Activated CD8-positive, alpha-beta T cell treated with anti-CD3 and anti-CD28 coated beads, Interleukin-2, amount 10 ng/mL, durations not matched to agents 7 days and 5 days (primary cell): ENCODE measurements at regions not wholly inside any gene's neighbourhood (a gene's known extent, or its start where the extent isn't known, plus 50 kb on each side); places are given as distances from the start of the nearest gene placed in this dataset.
"Not testable (repeated sequence)": the region's sequence is repeated elsewhere in the genome, so short reads cannot be mapped to it uniquely, and the experiment has no call there.

Experiments
- ATAC-seq: fragments of 150-1000 bp; cut with Tn5 transposase; one replicate; pipeline ENCODE4 v1.10.0; 2021; ENCODE audit warnings: moderate library complexity
- CTCF ChIA-PET: fragments of 350-600 bp; sonication (Branson Sonifier 250); formaldehyde crosslinking; loops from one replicate; lab custom pipeline; 2021; ENCODE audit warnings: antibody characterized with exemption; lab: Charles Lee
- POLR2A ChIA-PET: fragments of 350-600 bp; sonication (Branson Sonifier 250); formaldehyde crosslinking; loops from one replicate; lab custom pipeline; 2021; ENCODE audit warnings: antibody characterized with exemption; lab: Charles Lee
- DNase-seq: peaks from one replicate; pipeline ENCODE4 v3.0.0-alpha.2; 2020
- H3K27ac Mint-ChIP-seq: one replicate; pipeline ENCODE4 v1.8.0; 2021; ENCODE audit warnings: mild to moderate bottlenecking, mixed read lengths
- H3K27me3 Mint-ChIP-seq: one replicate; pipeline ENCODE4 v1.8.0; 2021; ENCODE audit warnings: low read depth, mixed read lengths
- H3K36me3 Mint-ChIP-seq: one replicate; pipeline ENCODE4 v1.8.0; 2021; ENCODE audit warnings: low read depth, mixed read lengths
- H3K4me1 Mint-ChIP-seq: one replicate; pipeline ENCODE4 v1.8.0; 2021; ENCODE audit warnings: low read depth, mixed read lengths
- H3K4me3 Mint-ChIP-seq: one replicate; pipeline ENCODE4 v1.8.0; 2021; ENCODE audit warnings: mild to moderate bottlenecking, mixed read lengths
- H3K9me3 Mint-ChIP-seq: one replicate; pipeline ENCODE4 v1.8.0; 2022; ENCODE audit warnings: mixed read lengths; ENCODE audit not compliant: insufficient read depth

GRCh38 chr3:150275941-150276340 is 132.2 kb upstream of the TSC22D2 start:
- Mint-ChIP-seq H3K36me3 (no peaks in the 10 kb centered on the region), H3K4me3 (no peak overlapping the region), H3K27me3 (peaks cover 1% of the 10 kb centered on the region), H3K4me1 (no peaks in the 10 kb centered on the region), H3K27ac (no peak overlapping the region), H3K9me3 (no peaks in the 10 kb centered on the region)
- ATAC-seq, result no peak
- ChIA-PET CTCF (no interaction called here), POLR2A (no interaction called here)
- DNase-seq, result no peak

- ATAC-seq, result no peak
- no peaks in the 10 kb centered on the region for H3K4me1 Mint-ChIP-seq
- no peak overlapping the region for H3K27ac Mint-ChIP-seq
- H3K36me3 Mint-ChIP-seq, result no peaks in the 10 kb centered on the region
- POLR2A ChIA-PET, result no interaction called here
- peaks cover 1% of the 10 kb centered on the region for H3K27me3 Mint-ChIP-seq
- DNase-seq, result no peak
- H3K4me3 Mint-ChIP-seq, result no peak overlapping the region
- no peaks in the 10 kb centered on the region for H3K9me3 Mint-ChIP-seq
- CTCF ChIA-PET, result no interaction called here
Observed at GRCh38 chr3:150274372-150274771, 133.7 kb upstream of the TSC22D2 start.

- no peak for DNase-seq
- Mint-ChIP-seq H3K27me3 (no peaks in the 10 kb centered on the region), H3K9me3 (no peaks in the 10 kb centered on the region), H3K36me3 (no peaks in the 10 kb centered on the region), H3K4me3 (no peak overlapping the region), H3K27ac (no peak overlapping the region), H3K4me1 (no peaks in the 10 kb centered on the region)
- ATAC-seq, result no peak
- ChIA-PET CTCF (no interaction called here), POLR2A (no interaction called here)
Observed at GRCh38 chr3:150273396-150273795, 134.7 kb upstream of the TSC22D2 start.

- POLR2A ChIA-PET, result no interaction called here
- Mint-ChIP-seq H3K4me3 (no peak overlapping the region), H3K36me3 (no peaks in the 10 kb centered on the region), H3K9me3 (no peaks in the 10 kb centered on the region), H3K4me1 (no peaks in the 10 kb centered on the region), H3K27ac (no peak overlapping the region), H3K27me3 (peaks cover under 1% of the 10 kb centered on the region)
- ATAC-seq (no peak), DNase-seq (no peak)
- CTCF ChIA-PET, result no interaction called here
Observed at GRCh38 chr3:150271591-150271960, 136.5 kb upstream of the TSC22D2 start.

- ChIA-PET POLR2A (no interaction called here), CTCF (no interaction called here)
- DNase-seq, result no peak
- Mint-ChIP-seq H3K27me3 (peaks cover 2% of the 10 kb centered on the region), H3K9me3 (no peaks in the 10 kb centered on the region), H3K27ac (no peak overlapping the region), H3K36me3 (no peaks in the 10 kb centered on the region), H3K4me1 (no peaks in the 10 kb centered on the region), H3K4me3 (no peak overlapping the region)
- no peak for ATAC-seq
Observed at GRCh38 chr3:150270883-150271590, 137.1 kb upstream of the TSC22D2 start.

- CTCF ChIA-PET, H3K27me3 Mint-ChIP-seq, POLR2A ChIA-PET, H3K27ac Mint-ChIP-seq, H3K9me3 Mint-ChIP-seq, H3K4me3 Mint-ChIP-seq, DNase-seq, H3K4me1 Mint-ChIP-seq, ATAC-seq, H3K36me3 Mint-ChIP-seq: not testable (repeated sequence)
Observed at GRCh38 chr3:150270444-150270843, 137.7 kb upstream of the TSC22D2 start.

GRCh38 chr3:150269526-150269925 is 138.6 kb upstream of the TSC22D2 start:
- Mint-ChIP-seq H3K27ac (no peak overlapping the region), H3K36me3 (no peaks in the 10 kb centered on the region), H3K4me3 (no peak overlapping the region), H3K27me3 (peaks cover 2% of the 10 kb centered on the region), H3K9me3 (no peaks in the 10 kb centered on the region), H3K4me1 (no peaks in the 10 kb centered on the region)
- POLR2A ChIA-PET, result no interaction called here
- CTCF ChIA-PET, result no interaction called here
- no peak for ATAC-seq
- DNase-seq, result no peak

GRCh38 chr3:150268426-150269391 is 139.4 kb upstream of the TSC22D2 start:
- peaks cover 2% of the 10 kb centered on the region for H3K27me3 Mint-ChIP-seq
- no peaks in the 10 kb centered on the region for H3K4me1 Mint-ChIP-seq
- no peak for ATAC-seq
- ChIA-PET CTCF (no interaction called here), POLR2A (no interaction called here)
- H3K9me3 Mint-ChIP-seq, result no peaks in the 10 kb centered on the region
- DNase-seq, result no peak
- H3K36me3 Mint-ChIP-seq, result no peaks in the 10 kb centered on the region
- no peak overlapping the region for H3K27ac Mint-ChIP-seq
- no peak overlapping the region for H3K4me3 Mint-ChIP-seq

- Mint-ChIP-seq H3K27ac (no peak overlapping the region), H3K4me3 (no peak overlapping the region), H3K36me3 (no peaks in the 10 kb centered on the region), H3K9me3 (no peaks in the 10 kb centered on the region), H3K27me3 (peaks cover 5% of the 10 kb centered on the region), H3K4me1 (no peaks in the 10 kb centered on the region)
- no peak for DNase-seq
- no peak for ATAC-seq
- ChIA-PET POLR2A (no interaction called here), CTCF (no interaction called here)
Observed at GRCh38 chr3:150267288-150267687, 140.8 kb upstream of the TSC22D2 start.

GRCh38 chr3:150265305-150265704 is 142.8 kb upstream of the TSC22D2 start:
- DNase-seq (no peak), ATAC-seq (no peak)
- Mint-ChIP-seq H3K27ac (no peak overlapping the region), H3K27me3 (peaks cover 6% of the 10 kb centered on the region), H3K36me3 (no peaks in the 10 kb centered on the region), H3K4me1 (no peaks in the 10 kb centered on the region), H3K9me3 (no peaks in the 10 kb centered on the region), H3K4me3 (no peak overlapping the region)
- CTCF ChIA-PET, result no interaction called here
- POLR2A ChIA-PET, result no interaction called here

- H3K9me3 Mint-ChIP-seq, result no peaks in the 10 kb centered on the region
Observed at GRCh38 chr3:150264561-150265279, 143.4 kb upstream of the TSC22D2 start.

GRCh38 chr3:150261958-150262357 is 146.1 kb upstream of the TSC22D2 start:
- CTCF ChIA-PET, result no interaction called here
- H3K9me3 Mint-ChIP-seq, result no peaks in the 10 kb centered on the region
- POLR2A ChIA-PET, result no interaction called here
- no peaks in the 10 kb centered on the region for H3K4me1 Mint-ChIP-seq
- peaks cover 8% of the 10 kb centered on the region for H3K27me3 Mint-ChIP-seq
- DNase-seq (no peak), ATAC-seq (no peak)
- H3K36me3 Mint-ChIP-seq, result no peaks in the 10 kb centered on the region
- no peak overlapping the region for H3K27ac Mint-ChIP-seq
- no peak overlapping the region for H3K4me3 Mint-ChIP-seq

More at GRCh38 chr3:150264561-150265279, 143.4 kb upstream of the TSC22D2 start:
- Mint-ChIP-seq H3K27ac (no peak overlapping the region), H3K4me3 (no peak overlapping the region), H3K36me3 (no peaks in the 10 kb centered on the region), H3K4me1 (no peaks in the 10 kb centered on the region), H3K27me3 (peaks cover 8% of the 10 kb centered on the region)
- CTCF ChIA-PET, result interaction anchor here (0.6 kb wide), 1 partner anchor 47 kb away, joined by 3 read pairs; no protein-coding TSS in a partner anchor
- DNase-seq (no peak), ATAC-seq (no peak)
- POLR2A ChIA-PET, result interaction anchor here (0.5 kb wide), 1 partner anchor 615 kb away, joined by 3 read pairs; no protein-coding TSS in a partner anchor
